Kidney (tissue), 13 donors: ENCODE measurements at regions not wholly inside any gene's neighbourhood (a gene's known extent, or its start where the extent isn't known, plus 50 kb on each side); places are given as distances from the start of the nearest gene placed in this dataset.

Source experiments
- DNase-seq, 5 donors: peaks; one replicate each; pipeline ENCODE4 v3.0.0-alpha.2; 2013 to 2020
- FAIRE-seq: peaks from 2 replicates; lab custom pipeline; 2012; peaks lifted over from hg19 to GRCh38; lab: Jason Lieb, UNC
- H3K27ac ChIP-seq, 2 donors: one replicate each; pipeline ENCODE4 v1.7.0; 2013; ENCODE audit warnings: low read depth in 2 of 2, low read length in 2 of 2, inconsistent platforms in 1 of 2
- H3K27me3 ChIP-seq: one replicate; pipeline ENCODE4 v1.7.1; 2013; ENCODE audit warnings: low read length, inconsistent platforms; ENCODE audit not compliant: control insufficient read depth, insufficient read depth
- H3K36me3 ChIP-seq, 3 donors: one replicate each; pipeline versions ENCODE4 v1.7.0 to v1.7.1; 2013; ENCODE audit warnings: low read length in 3 of 3, control low read depth in 1 of 3, inconsistent platforms in 1 of 3; ENCODE audit not compliant: insufficient read depth in 3 of 3, control insufficient read depth in 2 of 3
- H3K4me1 ChIP-seq, 3 donors: one replicate each; pipeline versions ENCODE4 v1.7.0 to v1.7.1; 2013; ENCODE audit warnings: low read length in 3 of 3, inconsistent platforms in 1 of 3, low read depth in 1 of 3; ENCODE audit not compliant: control insufficient read depth in 2 of 3, insufficient read depth in 2 of 3
- H3K4me3 ChIP-seq, 3 donors: one replicate each; pipeline versions ENCODE4 v1.7.0 to v1.8.1; 2013; ENCODE audit warnings: low read length in 3 of 3, control low read depth in 1 of 3, inconsistent platforms in 1 of 3
- H3K9ac ChIP-seq, 3 donors: one replicate each; pipeline versions ENCODE4 v1.7.0 to v1.7.1; 2013; ENCODE audit warnings: low read length in 3 of 3, control low read depth in 1 of 3, inconsistent platforms in 1 of 3
- H3K9me3 ChIP-seq, 3 donors: one replicate each; pipeline versions ENCODE4 v1.7.0 to v1.7.1; 2013; ENCODE audit warnings: low read length in 3 of 3, control low read depth in 1 of 3, inconsistent platforms in 1 of 3; ENCODE audit not compliant: control insufficient read depth in 2 of 3, insufficient read depth in 1 of 3
- intact Hi-C: fragments of 100-400 bp; cut with DNase I; formaldehyde crosslinking; loops from one replicate; pipeline ENCODE4 v1.11.1; 2022
- TF ChIP-seq, protein P1 (sequence below): IDR thresholded peaks from 3 replicates; pipeline ENCODE4 v1.5.1; 2012; ENCODE audit warnings: mild to moderate bottlenecking, moderate library complexity, borderline replicate concordance; ENCODE audit not compliant: insufficient read depth; ENCODE audit errors: extremely low read depth
- donor health status: control.
- donor health status: control.
- donor health status: control.
- donor health status: control.
- donor health status: control.
- donor health status: DM: yes; HTN: yes; CAD: no.
- donor health status: Normal renal cell carcinoma (clear cell type).

DNA sequence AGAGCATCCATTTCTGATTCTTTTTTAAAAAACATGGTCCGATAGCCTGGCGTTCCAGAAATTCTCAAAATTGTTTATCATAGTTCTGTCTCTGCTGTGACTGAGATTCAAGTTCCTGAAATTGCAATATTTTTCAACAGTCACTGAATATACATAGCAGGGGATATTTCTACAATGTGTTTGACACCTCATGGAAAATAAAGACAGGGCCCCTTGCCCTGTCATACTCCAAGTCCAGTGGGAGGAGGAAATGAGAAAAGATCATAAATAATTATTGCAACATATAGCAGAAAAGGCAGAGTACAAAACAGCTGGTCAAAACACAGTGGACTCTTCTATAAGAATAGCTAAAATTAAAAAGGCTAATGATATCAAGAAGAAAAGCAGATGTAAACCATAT lies 234.8 kb upstream of the SPTLC3 start:
- Histone ChIP-seq H3K27me3 (no peaks in the 10 kb centered on the region), H3K9me3 (no peaks in the 10 kb centered on the region), H3K9ac (no peak overlapping the region), H3K4me3 (no peak overlapping the region), H3K27ac (no peak overlapping the region), H3K4me1 (peaks cover 0 to 7% (median 2%) of the 10 kb centered on the region in 3 donors), H3K36me3 (no peaks in the 10 kb centered on the region)
- FAIRE-seq, result no peak
- no peak for DNase-seq
- TF ChIP-seq, protein P1, sequence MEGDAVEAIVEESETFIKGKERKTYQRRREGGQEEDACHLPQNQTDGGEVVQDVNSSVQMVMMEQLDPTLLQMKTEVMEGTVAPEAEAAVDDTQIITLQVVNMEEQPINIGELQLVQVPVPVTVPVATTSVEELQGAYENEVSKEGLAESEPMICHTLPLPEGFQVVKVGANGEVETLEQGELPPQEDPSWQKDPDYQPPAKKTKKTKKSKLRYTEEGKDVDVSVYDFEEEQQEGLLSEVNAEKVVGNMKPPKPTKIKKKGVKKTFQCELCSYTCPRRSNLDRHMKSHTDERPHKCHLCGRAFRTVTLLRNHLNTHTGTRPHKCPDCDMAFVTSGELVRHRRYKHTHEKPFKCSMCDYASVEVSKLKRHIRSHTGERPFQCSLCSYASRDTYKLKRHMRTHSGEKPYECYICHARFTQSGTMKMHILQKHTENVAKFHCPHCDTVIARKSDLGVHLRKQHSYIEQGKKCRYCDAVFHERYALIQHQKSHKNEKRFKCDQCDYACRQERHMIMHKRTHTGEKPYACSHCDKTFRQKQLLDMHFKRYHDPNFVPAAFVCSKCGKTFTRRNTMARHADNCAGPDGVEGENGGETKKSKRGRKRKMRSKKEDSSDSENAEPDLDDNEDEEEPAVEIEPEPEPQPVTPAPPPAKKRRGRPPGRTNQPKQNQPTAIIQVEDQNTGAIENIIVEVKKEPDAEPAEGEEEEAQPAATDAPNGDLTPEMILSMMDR, result no peak
- intact Hi-C loops, result no loop called here

DNA sequence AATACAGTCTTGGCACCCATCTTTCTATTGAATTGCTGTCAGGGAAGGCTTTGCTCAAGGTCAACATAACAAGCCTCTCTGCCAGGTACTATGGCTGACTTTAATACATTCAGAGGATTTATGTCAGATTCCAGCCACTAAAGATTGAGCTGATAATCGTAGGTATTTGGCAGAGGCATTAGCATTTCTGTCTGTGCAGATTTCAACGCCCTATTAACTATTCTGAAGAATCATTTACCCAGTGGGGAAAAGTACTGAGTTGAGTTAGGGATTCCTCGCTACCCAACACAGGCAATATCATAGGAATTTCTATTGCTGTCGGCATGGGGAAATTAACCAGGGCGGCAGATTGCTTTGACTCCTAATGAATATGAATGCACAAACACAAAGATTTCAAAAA lies 233.7 kb upstream of the SPTLC3 start:
- no peaks in the 10 kb centered on the region for H3K36me3 ChIP-seq
- TF ChIP-seq, protein P1, result no peak
- H3K4me1 ChIP-seq, result peaks cover 0 to 7% (median 2%) of the 10 kb centered on the region in 3 donors
- DNase-seq (peak in 3 of 5 donors; percentile 38 to 90 (median 87)), FAIRE-seq (peak; percentile 73)
- no peak overlapping the region for H3K4me3 ChIP-seq
- H3K27ac ChIP-seq, result peak overlapping the region in 1 of 2 donors; percentile 72
- no peaks in the 10 kb centered on the region for H3K27me3 ChIP-seq
- H3K9me3 ChIP-seq, result no peaks in the 10 kb centered on the region
- H3K9ac ChIP-seq, result no peak overlapping the region
- intact Hi-C loops, result no loop called here

DNA sequence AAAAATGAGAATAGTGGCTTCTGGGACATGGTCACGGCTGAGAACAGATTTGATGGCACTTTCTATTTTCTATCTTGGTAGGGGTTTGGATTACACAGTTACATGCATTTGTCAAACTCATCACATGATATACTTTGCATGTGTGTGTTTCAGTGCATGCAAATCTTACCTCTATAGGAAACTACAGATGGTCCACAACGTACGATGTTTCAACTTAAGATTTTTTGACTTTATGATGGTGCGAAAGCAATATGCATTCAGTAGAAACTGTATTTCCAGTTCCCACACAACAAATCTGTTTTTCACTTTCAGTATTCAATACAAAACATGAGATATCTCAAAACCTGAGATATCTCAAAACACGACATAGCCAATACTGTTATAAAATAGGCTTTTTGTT lies 231.8 kb upstream of the SPTLC3 start:
- no peak for FAIRE-seq
- intact Hi-C loops, result no loop called here
- H3K9me3 ChIP-seq, result no peaks in the 10 kb centered on the region
- TF ChIP-seq, protein P1, result no peak
- no peak overlapping the region for H3K4me3 ChIP-seq
- H3K4me1 ChIP-seq, result peaks cover 0 to 7% (median 2%) of the 10 kb centered on the region in 3 donors
- no peaks in the 10 kb centered on the region for H3K27me3 ChIP-seq
- no peak overlapping the region for H3K9ac ChIP-seq
- no peak overlapping the region for H3K27ac ChIP-seq
- no peak for DNase-seq
- no peaks in the 10 kb centered on the region for H3K36me3 ChIP-seq

DNA sequence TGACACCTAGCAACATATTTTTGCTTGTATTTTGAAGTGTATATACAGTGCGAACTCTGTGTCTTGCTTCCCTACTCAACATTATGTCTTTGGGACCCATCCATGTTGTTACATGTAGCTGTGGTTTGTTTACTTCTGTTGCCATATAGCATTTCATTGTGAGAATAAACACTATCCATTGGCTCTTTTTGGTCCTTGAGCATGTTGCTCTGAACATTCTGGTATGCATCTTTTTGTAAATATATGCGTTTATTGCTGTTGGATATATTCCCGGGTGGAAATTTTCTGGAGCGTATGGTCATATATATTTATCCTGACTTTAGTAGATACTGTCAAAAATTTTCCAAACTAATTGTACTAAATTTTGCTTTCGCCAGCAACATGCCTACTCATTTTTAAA lies 222.5 kb upstream of the SPTLC3 start:
- Histone ChIP-seq H3K27ac (no peak overlapping the region), H3K9me3 (no peaks in the 10 kb centered on the region), H3K4me3 (no peak overlapping the region), H3K9ac (no peak overlapping the region), H3K36me3 (no peaks in the 10 kb centered on the region), H3K4me1 (peaks cover 0 to 2% (median 0%) of the 10 kb centered on the region in 3 donors), H3K27me3 (no peaks in the 10 kb centered on the region)
- intact Hi-C loops, result no loop called here
- TF ChIP-seq, protein P1, result no peak
- DNase-seq (no peak), FAIRE-seq (no peak)
